ENCODE measurements at regions not wholly inside any gene's neighbourhood (a gene's known extent, or its start where the extent isn't known, plus 50 kb on each side); places are given as distances from the start of the nearest gene placed in this dataset.

DNA sequence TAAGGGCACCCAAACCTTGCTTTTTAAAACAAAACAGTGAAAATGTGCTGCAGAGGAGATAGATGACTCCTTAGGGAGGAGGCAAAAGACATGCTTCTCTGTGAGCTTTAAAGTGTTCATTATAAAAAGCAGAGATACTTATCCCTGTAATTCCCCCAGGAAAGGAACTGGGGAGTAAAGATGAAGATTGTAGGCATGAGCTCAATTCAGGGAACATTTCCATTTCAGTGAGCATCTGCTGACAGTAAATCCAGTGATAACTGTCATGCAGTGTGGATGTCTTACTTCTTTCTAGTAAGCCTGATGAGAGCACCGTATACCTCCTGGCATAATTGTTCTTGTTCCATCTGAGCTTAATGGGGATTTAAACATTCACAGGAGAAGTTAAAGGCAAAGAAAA lies 1296.5 kb downstream of the MRPL39 start:
- H3K4me3 ChIP-seq (ENCODE audit: low read length), result no peak overlapping the region
- DNase-seq, result no peak
- TF ChIP-seq CTCF (IDR thresholded peaks at IDR 0.05; ENCODE audit: low read length) (no peak), EZH2 (optimal IDR thresholded peaks at IDR 0.05; ENCODE audit: low read depth, low read length) (no peak), EZH2phosphoT487 (IDR thresholded peaks at IDR 0.05; ENCODE audit: low read length) (no peak)

DNA sequence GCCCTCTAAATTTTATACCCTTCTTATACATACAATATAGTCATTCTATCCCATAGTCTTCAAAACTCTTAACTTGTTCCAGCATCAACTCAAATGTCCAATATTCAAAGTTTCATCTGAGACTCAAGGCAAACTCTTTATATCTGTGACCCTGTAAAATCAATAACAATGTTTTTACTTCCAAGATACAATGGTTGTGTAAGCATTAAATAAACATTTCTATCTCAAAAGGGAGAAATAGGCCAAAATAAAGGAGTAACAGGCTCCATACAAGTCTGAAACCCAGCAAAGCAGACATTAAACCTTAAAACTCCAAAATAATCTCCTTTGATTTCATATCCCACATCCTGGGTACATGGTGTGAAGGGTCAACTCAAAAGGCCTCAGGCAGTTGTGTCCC lies 1299.1 kb downstream of the MRPL39 start:
- Histone ChIP-seq H3K4me2 (ENCODE audit: low read depth, low read length) (no peak overlapping the region), H3K9ac (ENCODE audit: low read length) (no peak overlapping the region), H3K9me3 (replicated peaks; ENCODE audit: insufficient read depth, low read length) (no peaks in the 10 kb centered on the region), H3K27ac (ENCODE audit: low read length) (no peak overlapping the region), H3K27me3 (replicated peaks; ENCODE audit: insufficient read depth, low read length) (no peaks in the 10 kb centered on the region), H3K4me3 (ENCODE audit: low read length) (no peak overlapping the region), H3F3A (ENCODE audit: insufficient read depth, low read length) (no peaks in the 10 kb centered on the region), H3K79me2 (ENCODE audit: low read length) (no peaks in the 10 kb centered on the region), H3K4me1 (ENCODE audit: low read length) (no peaks in the 10 kb centered on the region), H3K9me2 (replicated peaks; ENCODE audit: insufficient read depth, low read length) (no peaks in the 10 kb centered on the region; the same call in 1 of the 2 replicates), H4K20me1 (ENCODE audit: insufficient read depth, low read length) (no peaks in the 10 kb centered on the region), H3K36me3 (replicated peaks; ENCODE audit: insufficient read depth, low read length) (no peaks in the 10 kb centered on the region), H2AFZ (ENCODE audit: low read length) (no peak overlapping the region)
- no peak for DNase-seq
- TF ChIP-seq CTCF (IDR thresholded peaks at IDR 0.05; ENCODE audit: low read length) (no peak), EZH2phosphoT487 (IDR thresholded peaks at IDR 0.05; ENCODE audit: low read length) (no peak), EZH2 (optimal IDR thresholded peaks at IDR 0.05; ENCODE audit: low read depth, low read length) (no peak)

More for the DNA sequence above, 1296.5 kb downstream of the MRPL39 start:
- H2AFZ ChIP-seq (ENCODE audit: low read length), result no peak overlapping the region
- no peaks in the 10 kb centered on the region for H3K9me3 ChIP-seq (replicated peaks; ENCODE audit: insufficient read depth, low read length)
- no peaks in the 10 kb centered on the region for H3K9me2 ChIP-seq (replicated peaks; ENCODE audit: insufficient read depth, low read length)
- no peaks in the 10 kb centered on the region for H3K36me3 ChIP-seq (replicated peaks; ENCODE audit: insufficient read depth, low read length)
- H3F3A ChIP-seq (ENCODE audit: insufficient read depth, low read length), result no peaks in the 10 kb centered on the region
- H3K27me3 ChIP-seq (replicated peaks; ENCODE audit: insufficient read depth, low read length), result no peaks in the 10 kb centered on the region
- H4K20me1 ChIP-seq (ENCODE audit: insufficient read depth, low read length), result no peaks in the 10 kb centered on the region
- no peak overlapping the region for H3K4me2 ChIP-seq (ENCODE audit: low read depth, low read length)
- H3K4me1 ChIP-seq (ENCODE audit: low read length), result no peaks in the 10 kb centered on the region
- H3K27ac ChIP-seq (ENCODE audit: low read length), result no peak overlapping the region
- no peak overlapping the region for H3K9ac ChIP-seq (ENCODE audit: low read length)
- H3K79me2 ChIP-seq (ENCODE audit: low read length), result no peaks in the 10 kb centered on the region

GRCh38 chr21:24302400-24302799 lies 1304.9 kb downstream of the MRPL39 start:
- Histone ChIP-seq H3K4me2 (ENCODE audit: low read depth, low read length) (no peak overlapping the region), H4K20me1 (ENCODE audit: insufficient read depth, low read length) (no peaks in the 10 kb centered on the region)
- TF ChIP-seq EZH2 (optimal IDR thresholded peaks at IDR 0.05; ENCODE audit: low read depth, low read length), result no peak
- no peak for TF ChIP-seq CTCF (IDR thresholded peaks at IDR 0.05; ENCODE audit: low read length)
- TF ChIP-seq EZH2phosphoT487 (IDR thresholded peaks at IDR 0.05; ENCODE audit: low read length), result no peak

More at GRCh38 chr21:24302400-24302799, 1304.9 kb downstream of the MRPL39 start:
- no peak overlapping the region for H2AFZ ChIP-seq (ENCODE audit: low read length)
- H3K9me2 ChIP-seq (replicated peaks; ENCODE audit: insufficient read depth, low read length), result no peaks in the 10 kb centered on the region; the same call in 1 of the 2 replicates
- no peaks in the 10 kb centered on the region for H3K9me3 ChIP-seq (replicated peaks; ENCODE audit: insufficient read depth, low read length)
- no peaks in the 10 kb centered on the region for H3K4me1 ChIP-seq (ENCODE audit: low read length)
- H3K27me3 ChIP-seq (replicated peaks; ENCODE audit: insufficient read depth, low read length), result no peaks in the 10 kb centered on the region
- no peaks in the 10 kb centered on the region for H3K36me3 ChIP-seq (replicated peaks; ENCODE audit: insufficient read depth, low read length)
- H3K9ac ChIP-seq (ENCODE audit: low read length), result no peak overlapping the region
- no peaks in the 10 kb centered on the region for H3K79me2 ChIP-seq (ENCODE audit: low read length)
- H3K27ac ChIP-seq (ENCODE audit: low read length), result no peak overlapping the region
- no peak overlapping the region for H3K4me3 ChIP-seq (ENCODE audit: low read length)
- no peaks in the 10 kb centered on the region for H3F3A ChIP-seq (ENCODE audit: insufficient read depth, low read length)
- no peak for DNase-seq
